GM12878 (cell line): ENCODE measurements at regions not wholly inside any gene's neighbourhood (a gene's known extent, or its start where the extent isn't known, plus 50 kb on each side); places are given as distances from the start of the nearest gene placed in this dataset.

Experiments used
- CBX3 ChIP-seq: fragments of 200-600 bp; sonication (generic); IDR thresholded peaks from 2 replicates; pipeline ENCODE4 v1.6.1; 2016; ENCODE audit warnings: low read depth, borderline replicate concordance
- EP300 ChIP-seq, 2 experiments: fragments of 150-350 bp in 1 of 2; IDR thresholded peaks; 2 replicates each; pipeline ENCODE4 v1.6.1; 2011 to 2012; ENCODE audit warnings: low read depth in 2 of 2, low read length in 2 of 2, borderline replicate concordance in 1 of 2, improper control_type of control experiment in 1 of 2, inconsistent platforms in 1 of 2; ENCODE audit not compliant: control insufficient read depth in 1 of 2
- JUNB ChIP-seq: IDR thresholded peaks from 2 replicates; pipeline ENCODE4 v1.6.1; 2016; ENCODE audit warnings: antibody characterized with exemption, mild to moderate bottlenecking
- KAT2A ChIP-seq: conservative IDR thresholded peaks from 2 replicates; pipeline ENCODE4 v1.6.1; 2011; ENCODE audit warnings: low read depth, low read length; ENCODE audit not compliant: control insufficient read depth
- RAD21 ChIP-seq: IDR thresholded peaks from 2 replicates; pipeline ENCODE4 v1.6.1; 2011; ENCODE audit warnings: mild to moderate bottlenecking, low read depth, low read length, moderate library complexity; ENCODE audit not compliant: insufficient read depth
- YY1 ChIP-seq: IDR thresholded peaks from 2 replicates; pipeline ENCODE4 v1.6.1; 2011; ENCODE audit warnings: low read depth, mild to moderate bottlenecking, low read length
- ZNF217 ChIP-seq: fragments of 450-650 bp; IDR thresholded peaks from 2 replicates; pipeline ENCODE4 v1.6.1; 2017; ENCODE audit warnings: antibody characterized with exemption, mild to moderate bottlenecking
- TF ChIP-seq, protein P1 (sequence below), 3 experiments: IDR thresholded peaks in 2 of 3; conservative IDR thresholded peaks in 1 of 3; 2 replicates each; pipeline ENCODE4 v1.5.1; 2011; ENCODE audit warnings: low read depth in 3 of 3, low read length in 3 of 3, mild to moderate bottlenecking in 3 of 3, control low read depth in 2 of 3, moderate library complexity in 2 of 3, inconsistent platforms in 1 of 3, mixed read lengths in 1 of 3; ENCODE audit not compliant: control insufficient read depth in 2 of 3, insufficient read depth in 1 of 3; ENCODE audit errors: extremely low read depth in 1 of 3
- TF ChIP-seq, protein P2 (sequence below): IDR thresholded peaks from 2 replicates; pipeline ENCODE4 v1.6.1; 2012; ENCODE audit warnings: low read depth, low read length, improper control_type of control experiment
- TF ChIP-seq, protein P3 (sequence below): IDR thresholded peaks from 2 replicates; pipeline ENCODE4 v1.6.1; 2011; ENCODE audit warnings: borderline replicate concordance, low read depth, mild to moderate bottlenecking, moderate library complexity, mixed read lengths, low read length; ENCODE audit not compliant: insufficient read depth; ENCODE audit errors: extremely low read length
- TF ChIP-seq, protein P4 (sequence below): IDR thresholded peaks from 2 replicates; pipeline ENCODE4 v1.6.1; 2011; ENCODE audit warnings: low read depth, low read length, improper control_type of control experiment, borderline replicate concordance

DNA sequence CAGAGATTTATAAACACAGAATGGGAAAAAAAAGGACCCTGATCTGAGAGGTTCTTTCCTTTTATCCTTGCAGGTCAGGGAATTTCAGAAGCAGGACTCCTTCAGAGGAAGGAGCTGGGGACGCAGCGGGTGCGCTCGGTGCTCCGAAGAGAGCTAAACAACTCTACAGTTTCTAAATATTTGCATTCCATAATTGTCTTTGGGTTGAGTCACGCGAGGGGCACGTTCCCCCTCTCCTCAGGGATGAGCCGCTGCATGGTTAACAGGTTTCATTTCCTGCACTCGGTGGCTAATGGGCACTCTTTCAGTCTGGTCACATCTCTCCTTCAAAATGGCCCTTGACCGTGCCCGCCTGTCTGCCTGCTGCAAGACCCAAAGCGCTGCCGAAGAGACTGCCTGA, 165.0 kb upstream of the HMHB1 start:
- TF ChIP-seq, protein P1, sequence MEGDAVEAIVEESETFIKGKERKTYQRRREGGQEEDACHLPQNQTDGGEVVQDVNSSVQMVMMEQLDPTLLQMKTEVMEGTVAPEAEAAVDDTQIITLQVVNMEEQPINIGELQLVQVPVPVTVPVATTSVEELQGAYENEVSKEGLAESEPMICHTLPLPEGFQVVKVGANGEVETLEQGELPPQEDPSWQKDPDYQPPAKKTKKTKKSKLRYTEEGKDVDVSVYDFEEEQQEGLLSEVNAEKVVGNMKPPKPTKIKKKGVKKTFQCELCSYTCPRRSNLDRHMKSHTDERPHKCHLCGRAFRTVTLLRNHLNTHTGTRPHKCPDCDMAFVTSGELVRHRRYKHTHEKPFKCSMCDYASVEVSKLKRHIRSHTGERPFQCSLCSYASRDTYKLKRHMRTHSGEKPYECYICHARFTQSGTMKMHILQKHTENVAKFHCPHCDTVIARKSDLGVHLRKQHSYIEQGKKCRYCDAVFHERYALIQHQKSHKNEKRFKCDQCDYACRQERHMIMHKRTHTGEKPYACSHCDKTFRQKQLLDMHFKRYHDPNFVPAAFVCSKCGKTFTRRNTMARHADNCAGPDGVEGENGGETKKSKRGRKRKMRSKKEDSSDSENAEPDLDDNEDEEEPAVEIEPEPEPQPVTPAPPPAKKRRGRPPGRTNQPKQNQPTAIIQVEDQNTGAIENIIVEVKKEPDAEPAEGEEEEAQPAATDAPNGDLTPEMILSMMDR (IDR thresholded peaks at IDR 0.05 in 2 of 3, conservative IDR thresholded peaks at IDR 0.05 in 1 of 3; ENCODE audit: control insufficient read depth in 2 of 3, extremely low read depth in 1 of 3, insufficient read depth in 1 of 3, low read depth in 3 of 3, low read length in 3 of 3), result no peak
- TF ChIP-seq EP300 (IDR thresholded peaks at IDR 0.05; ENCODE audit: borderline replicate concordance in 1 of 2, control insufficient read depth in 1 of 2, low read depth in 2 of 2, low read length in 2 of 2), result no peak
- TF ChIP-seq JUNB, result no peak
- no peak for TF ChIP-seq RAD21
- TF ChIP-seq KAT2A, result no peak
- TF ChIP-seq ZNF217, result no peak
- TF ChIP-seq YY1, result no peak
- TF ChIP-seq, protein P2, sequence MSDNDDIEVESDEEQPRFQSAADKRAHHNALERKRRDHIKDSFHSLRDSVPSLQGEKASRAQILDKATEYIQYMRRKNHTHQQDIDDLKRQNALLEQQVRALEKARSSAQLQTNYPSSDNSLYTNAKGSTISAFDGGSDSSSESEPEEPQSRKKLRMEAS, result no peak
- TF ChIP-seq CBX3, result no peak
- TF ChIP-seq, protein P3, sequence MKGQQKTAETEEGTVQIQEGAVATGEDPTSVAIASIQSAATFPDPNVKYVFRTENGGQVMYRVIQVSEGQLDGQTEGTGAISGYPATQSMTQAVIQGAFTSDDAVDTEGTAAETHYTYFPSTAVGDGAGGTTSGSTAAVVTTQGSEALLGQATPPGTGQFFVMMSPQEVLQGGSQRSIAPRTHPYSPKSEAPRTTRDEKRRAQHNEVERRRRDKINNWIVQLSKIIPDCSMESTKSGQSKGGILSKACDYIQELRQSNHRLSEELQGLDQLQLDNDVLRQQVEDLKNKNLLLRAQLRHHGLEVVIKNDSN, result no peak
- TF ChIP-seq, protein P4, sequence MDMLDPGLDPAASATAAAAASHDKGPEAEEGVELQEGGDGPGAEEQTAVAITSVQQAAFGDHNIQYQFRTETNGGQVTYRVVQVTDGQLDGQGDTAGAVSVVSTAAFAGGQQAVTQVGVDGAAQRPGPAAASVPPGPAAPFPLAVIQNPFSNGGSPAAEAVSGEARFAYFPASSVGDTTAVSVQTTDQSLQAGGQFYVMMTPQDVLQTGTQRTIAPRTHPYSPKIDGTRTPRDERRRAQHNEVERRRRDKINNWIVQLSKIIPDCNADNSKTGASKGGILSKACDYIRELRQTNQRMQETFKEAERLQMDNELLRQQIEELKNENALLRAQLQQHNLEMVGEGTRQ, result no peak
